ENCODE measurements at regions not wholly inside any gene's neighbourhood (a gene's known extent, or its start where the extent isn't known, plus 50 kb on each side); places are given as distances from the start of the nearest gene placed in this dataset.

DNA sequence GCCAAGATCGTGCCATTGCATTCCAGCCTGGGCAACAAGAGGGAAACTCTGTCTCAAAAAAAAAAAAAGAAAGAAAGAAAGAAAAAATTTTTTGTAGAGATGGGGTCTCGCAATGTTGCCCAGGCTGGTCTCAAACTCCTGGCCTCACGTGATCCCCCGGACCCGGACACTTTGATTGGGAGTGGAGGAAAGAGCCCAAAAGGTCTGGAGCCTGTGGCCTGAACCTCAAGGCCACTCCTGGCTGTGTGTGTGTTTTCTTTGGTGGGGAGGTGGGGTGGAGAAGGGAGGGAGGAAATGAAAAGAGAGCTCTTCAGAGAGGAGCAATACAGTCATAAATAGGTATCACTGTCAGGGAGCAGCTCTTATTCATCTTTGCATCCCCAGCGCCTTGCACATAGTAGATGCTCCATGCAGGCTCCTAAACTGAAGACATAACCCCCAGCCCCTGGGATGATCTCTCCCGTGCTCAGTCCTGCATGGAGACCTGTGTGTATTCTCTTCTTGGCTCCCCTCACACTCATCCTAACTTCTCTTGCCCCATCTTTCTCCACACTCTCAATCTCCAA, 75.7 kb downstream of the FGD2 start:
- no peak for TF ChIP-seq POLR2AphosphoS5 (IDR thresholded peaks at IDR 0.05)
- TF ChIP-seq POLR2A (IDR thresholded peaks at IDR 0.05), result no peak
